ENCODE measurements at regions not wholly inside any gene's neighbourhood (a gene's known extent, or its start where the extent isn't known, plus 50 kb on each side); places are given as distances from the start of the nearest gene placed in this dataset.

DNA sequence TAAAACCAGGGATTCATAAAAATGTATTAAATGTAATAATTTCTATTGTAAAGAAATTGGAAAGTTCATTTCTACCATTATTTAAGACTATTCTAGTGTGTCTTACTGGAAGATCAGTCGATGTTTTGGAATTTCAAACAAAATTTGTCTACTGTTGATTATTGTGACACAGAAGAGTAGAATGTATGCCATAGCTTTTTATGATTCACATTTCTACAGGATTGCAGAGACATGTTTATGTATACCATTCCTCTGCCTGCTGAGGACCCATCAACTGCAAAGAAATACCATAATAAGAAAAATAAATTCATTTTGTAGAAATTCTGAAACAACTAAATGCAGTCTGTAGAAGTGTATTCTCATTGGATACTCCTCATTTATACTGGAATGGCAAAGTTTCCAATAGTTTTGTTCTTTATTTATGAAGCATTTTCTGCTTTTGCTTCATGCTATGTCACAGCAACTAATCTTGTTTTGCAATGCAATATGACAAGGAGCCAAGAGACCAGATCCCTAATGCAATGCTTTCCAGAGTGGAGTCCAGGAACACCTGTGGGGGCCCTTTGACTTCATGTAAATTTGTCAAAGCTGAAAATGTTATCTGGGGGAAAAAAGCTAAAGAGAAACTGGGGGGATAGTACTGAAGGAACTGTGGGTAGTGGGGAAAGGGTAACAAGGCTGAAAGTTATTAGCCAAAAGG, 172.9 kb upstream of the LRIG3 start:
- TF ChIP-seq, protein P1, sequence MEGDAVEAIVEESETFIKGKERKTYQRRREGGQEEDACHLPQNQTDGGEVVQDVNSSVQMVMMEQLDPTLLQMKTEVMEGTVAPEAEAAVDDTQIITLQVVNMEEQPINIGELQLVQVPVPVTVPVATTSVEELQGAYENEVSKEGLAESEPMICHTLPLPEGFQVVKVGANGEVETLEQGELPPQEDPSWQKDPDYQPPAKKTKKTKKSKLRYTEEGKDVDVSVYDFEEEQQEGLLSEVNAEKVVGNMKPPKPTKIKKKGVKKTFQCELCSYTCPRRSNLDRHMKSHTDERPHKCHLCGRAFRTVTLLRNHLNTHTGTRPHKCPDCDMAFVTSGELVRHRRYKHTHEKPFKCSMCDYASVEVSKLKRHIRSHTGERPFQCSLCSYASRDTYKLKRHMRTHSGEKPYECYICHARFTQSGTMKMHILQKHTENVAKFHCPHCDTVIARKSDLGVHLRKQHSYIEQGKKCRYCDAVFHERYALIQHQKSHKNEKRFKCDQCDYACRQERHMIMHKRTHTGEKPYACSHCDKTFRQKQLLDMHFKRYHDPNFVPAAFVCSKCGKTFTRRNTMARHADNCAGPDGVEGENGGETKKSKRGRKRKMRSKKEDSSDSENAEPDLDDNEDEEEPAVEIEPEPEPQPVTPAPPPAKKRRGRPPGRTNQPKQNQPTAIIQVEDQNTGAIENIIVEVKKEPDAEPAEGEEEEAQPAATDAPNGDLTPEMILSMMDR (IDR thresholded peaks at IDR 0.05; ENCODE audit: low read depth, low read length, missing control alignments): no peak
- no peak overlapping the region for H3K4me3 ChIP-seq (replicated peaks; ENCODE audit: low read depth, low read length)
- DNase-seq (ENCODE audit: extremely low read depth, low read depth): no peak

- H3K4me3 ChIP-seq (replicated peaks; ENCODE audit: low read depth, low read length): no peak overlapping the region
- DNase-seq (ENCODE audit: extremely low read depth, low read depth): no peak
- TF ChIP-seq, protein P1 (IDR thresholded peaks at IDR 0.05; ENCODE audit: low read depth, low read length, missing control alignments): no peak
These were observed 168.4 kb upstream of the LRIG3 start for GRCh38 chr12:59088673-59089072.

- H3K4me3 ChIP-seq (replicated peaks; ENCODE audit: low read depth, low read length): no peak overlapping the region
- TF ChIP-seq, protein P1 (IDR thresholded peaks at IDR 0.05; ENCODE audit: low read depth, low read length, missing control alignments): no peak
- DNase-seq (ENCODE audit: extremely low read depth, low read depth): no peak
These were observed 167.4 kb upstream of the LRIG3 start for GRCh38 chr12:59087691-59088090.

DNA sequence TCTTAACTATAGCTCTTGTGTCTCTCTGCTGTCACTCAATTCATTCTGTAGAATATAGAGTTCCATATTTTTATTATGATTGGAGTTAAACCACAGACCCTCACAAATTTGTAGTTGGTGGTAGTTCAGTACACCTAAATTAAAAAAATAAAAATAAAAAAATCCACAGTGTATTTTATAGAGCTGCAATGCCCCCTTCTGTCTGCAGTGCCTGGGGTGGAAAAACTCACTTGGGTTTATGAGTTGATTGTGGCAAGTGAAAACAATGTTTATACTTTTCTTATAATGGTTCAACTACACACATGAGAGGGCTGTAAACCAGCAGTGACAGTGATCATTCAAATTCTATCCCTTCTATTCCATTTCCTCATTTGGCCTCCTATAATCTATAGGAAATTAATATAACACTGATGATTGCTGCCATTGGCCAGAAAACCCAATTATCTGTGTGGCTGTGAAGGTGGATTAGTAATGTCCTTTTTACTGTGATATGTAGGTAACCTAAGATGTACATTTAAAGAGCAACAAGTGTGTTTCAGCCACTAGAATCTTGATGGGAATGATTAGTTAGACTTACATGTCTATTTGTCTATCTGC, 166.9 kb upstream of the LRIG3 start:
- TF ChIP-seq, protein P1 (IDR thresholded peaks at IDR 0.05; ENCODE audit: low read depth, low read length, missing control alignments): peak; percentile 58
- H3K4me3 ChIP-seq (replicated peaks; ENCODE audit: low read depth, low read length): no peak overlapping the region
- no peak for DNase-seq (ENCODE audit: extremely low read depth, low read depth)

DNA sequence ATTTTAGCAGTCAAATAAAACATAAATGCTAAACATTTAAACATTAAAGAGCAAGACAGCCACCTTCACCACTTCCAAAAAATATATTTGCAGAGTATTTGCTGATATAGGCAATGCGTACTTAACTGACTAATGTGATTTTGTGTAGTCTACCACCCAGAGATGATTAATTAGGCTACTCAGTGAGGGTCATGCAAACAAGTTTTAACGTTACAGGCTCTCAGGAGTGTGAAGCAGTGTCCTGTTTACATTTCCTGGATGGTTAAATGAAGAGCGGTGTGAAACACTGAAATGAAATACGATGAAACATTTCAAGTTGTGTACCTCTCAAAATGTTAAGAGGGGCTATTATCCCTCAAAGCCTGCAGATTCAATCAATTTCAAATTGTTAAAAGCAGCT, 165.8 kb upstream of the LRIG3 start:
- no peak overlapping the region for H3K4me3 ChIP-seq (replicated peaks; ENCODE audit: low read depth, low read length)
- DNase-seq (ENCODE audit: extremely low read depth, low read depth): no peak
- TF ChIP-seq, protein P1 (IDR thresholded peaks at IDR 0.05; ENCODE audit: low read depth, low read length, missing control alignments): no peak

GRCh38 chr12:59085690-59086089, 165.4 kb upstream of the LRIG3 start:
- no peak for DNase-seq (ENCODE audit: extremely low read depth, low read depth)
- TF ChIP-seq, protein P1 (IDR thresholded peaks at IDR 0.05; ENCODE audit: low read depth, low read length, missing control alignments): no peak
- no peak overlapping the region for H3K4me3 ChIP-seq (replicated peaks; ENCODE audit: low read depth, low read length)
